ENCODE measurements at regions not wholly inside any gene's neighbourhood (a gene's known extent, or its start where the extent isn't known, plus 50 kb on each side); places are given as distances from the start of the nearest gene placed in this dataset.

- no peak for TF ChIP-seq CHD7 (IDR thresholded peaks at IDR 0.05; ENCODE audit: insufficient replicate concordance, low read length)
These were observed 163.8 kb upstream of the MYCN start (continued) for GRCh38 chr2:15776629-15776919.
